ENCODE measurements at regions not wholly inside any gene's neighbourhood (a gene's known extent, or its start where the extent isn't known, plus 50 kb on each side); places are given as distances from the start of the nearest gene placed in this dataset.

DNA sequence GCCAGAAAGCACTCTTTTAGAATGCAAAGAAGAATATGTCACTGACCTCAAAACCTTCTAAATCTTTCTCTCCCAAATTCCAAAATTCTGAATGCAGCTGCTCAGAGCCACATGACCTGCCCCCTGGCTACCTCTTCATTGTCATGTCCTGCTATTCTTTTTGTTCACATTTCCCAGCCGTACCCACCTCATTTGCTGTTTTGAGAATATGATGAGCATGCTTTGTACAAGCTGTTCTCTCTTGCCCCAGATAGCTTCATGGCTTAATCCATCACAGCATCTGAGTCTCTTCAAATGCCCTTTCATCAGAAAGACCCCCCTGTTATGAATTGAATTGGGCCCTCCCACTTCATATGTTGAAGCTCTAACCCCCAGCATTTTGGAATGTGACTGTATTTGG is 214.3 kb downstream of the KCNS3 start:
- TF ChIP-seq POLR2A (IDR thresholded peaks at IDR 0.05; ENCODE audit: low read depth, low read length) (no peak), POLR2AphosphoS5 (IDR thresholded peaks at IDR 0.05; ENCODE audit: low read depth, low read length) (no peak)
